ENCODE measurements at regions not wholly inside any gene's neighbourhood (a gene's known extent, or its start where the extent isn't known, plus 50 kb on each side); places are given as distances from the start of the nearest gene placed in this dataset.

- H3K4me2 ChIP-seq (ENCODE audit: control insufficient read depth, extremely low read depth, insufficient read depth, low read depth, low read length) = no peak overlapping the region
- H3K27ac ChIP-seq (ENCODE audit: control insufficient read depth, insufficient read depth, low read length) = no peak overlapping the region
- no peak for DNase-seq (ENCODE audit: low read depth, low spot score)
- no peak for TF ChIP-seq CTCF (optimal IDR thresholded peaks at IDR 0.05 in 1 of 3, IDR thresholded peaks at IDR 0.05 in 1 of 3, conservative IDR thresholded peaks at IDR 0.05 in 1 of 3; ENCODE audit: extremely low read depth in 1 of 3, insufficient read depth in 2 of 3, low read length in 3 of 3)
- TF ChIP-seq EZH2 (IDR thresholded peaks at IDR 0.05; ENCODE audit: low read length) = no peak
- no peak overlapping the region for H3K9ac ChIP-seq (ENCODE audit: control insufficient read depth, extremely low read depth, insufficient read depth, low read length)
- peaks cover 10% of the 10 kb centered on the region for H3K4me1 ChIP-seq (ENCODE audit: control insufficient read depth, extremely low read depth, insufficient read depth, low read length)
- no peaks in the 10 kb centered on the region for H3K9me1 ChIP-seq (ENCODE audit: control insufficient read depth, extremely low read depth, insufficient read depth, low read length)
- H3K27me3 ChIP-seq (ENCODE audit: control insufficient read depth, extremely low read depth, insufficient read depth, low read length) = no peaks in the 10 kb centered on the region
- no peaks in the 10 kb centered on the region for H3K36me3 ChIP-seq (ENCODE audit: control insufficient read depth in 2 of 2, extremely low read depth in 1 of 2, insufficient read depth in 2 of 2, low read length in 2 of 2)
- no peak overlapping the region for H2AFZ ChIP-seq (ENCODE audit: control insufficient read depth, low read length)
- peak; percentile 5 for FAIRE-seq
- no peaks in the 10 kb centered on the region for H3K79me2 ChIP-seq (ENCODE audit: control insufficient read depth, insufficient read depth, low read length)
- no peak overlapping the region for H3K4me3 ChIP-seq (ENCODE audit: control insufficient read depth in 2 of 3, extremely low read depth in 1 of 3, insufficient read depth in 2 of 3, low read depth in 1 of 3, low read length in 3 of 3)
- no peaks in the 10 kb centered on the region for H4K20me1 ChIP-seq (ENCODE audit: control insufficient read depth, extremely low read depth, insufficient read depth, low read length)
- dilution Hi-C loops (cut with MboI; ENCODE audit: extremely low pct_ligation_motif_present, low sequenced_read_pairs) = no loop called here
- H3K9me3 ChIP-seq (ENCODE audit: control insufficient read depth, low read depth, low read length) = no peaks in the 10 kb centered on the region
Measured at GRCh38 chr22:27194096-27194748, 536.8 kb downstream of the MIAT start.

- dilution Hi-C loops (cut with MboI; ENCODE audit: extremely low pct_ligation_motif_present, low sequenced_read_pairs) = no loop called here
- H3K36me3 ChIP-seq (ENCODE audit: control insufficient read depth in 2 of 2, extremely low read depth in 1 of 2, insufficient read depth in 2 of 2, low read length in 2 of 2) = no peaks in the 10 kb centered on the region
- TF ChIP-seq CTCF (optimal IDR thresholded peaks at IDR 0.05 in 1 of 3, IDR thresholded peaks at IDR 0.05 in 1 of 3, conservative IDR thresholded peaks at IDR 0.05 in 1 of 3; ENCODE audit: extremely low read depth in 1 of 3, insufficient read depth in 2 of 3, low read length in 3 of 3) (no peak), EZH2 (IDR thresholded peaks at IDR 0.05; ENCODE audit: low read length) (no peak)
- H3K9me1 ChIP-seq (ENCODE audit: control insufficient read depth, extremely low read depth, insufficient read depth, low read length) = no peaks in the 10 kb centered on the region
- no peak overlapping the region for H3K4me3 ChIP-seq (ENCODE audit: control insufficient read depth in 2 of 3, extremely low read depth in 1 of 3, insufficient read depth in 2 of 3, low read depth in 1 of 3, low read length in 3 of 3)
- no peak overlapping the region for H3K27ac ChIP-seq (ENCODE audit: control insufficient read depth, insufficient read depth, low read length)
- H3K9ac ChIP-seq (ENCODE audit: control insufficient read depth, extremely low read depth, insufficient read depth, low read length) = no peak overlapping the region
- H4K20me1 ChIP-seq (ENCODE audit: control insufficient read depth, extremely low read depth, insufficient read depth, low read length) = no peaks in the 10 kb centered on the region
- DNase-seq (ENCODE audit: low read depth, low spot score) (no peak), FAIRE-seq (no peak)
- no peak overlapping the region for H2AFZ ChIP-seq (ENCODE audit: control insufficient read depth, low read length)
- H3K4me1 ChIP-seq (ENCODE audit: control insufficient read depth, extremely low read depth, insufficient read depth, low read length) = peaks cover 10% of the 10 kb centered on the region
- no peaks in the 10 kb centered on the region for H3K27me3 ChIP-seq (ENCODE audit: control insufficient read depth, extremely low read depth, insufficient read depth, low read length)
- H3K4me2 ChIP-seq (ENCODE audit: control insufficient read depth, extremely low read depth, insufficient read depth, low read depth, low read length) = no peak overlapping the region
- H3K9me3 ChIP-seq (ENCODE audit: control insufficient read depth, low read depth, low read length) = no peaks in the 10 kb centered on the region
- no peaks in the 10 kb centered on the region for H3K79me2 ChIP-seq (ENCODE audit: control insufficient read depth, insufficient read depth, low read length)
Measured at GRCh38 chr22:27195094-27195493, 537.7 kb downstream of the MIAT start.

Measured in keratinocyte (primary cell).